H1 (cell line): ENCODE measurements at regions not wholly inside any gene's neighbourhood (a gene's known extent, or its start where the extent isn't known, plus 50 kb on each side); places are given as distances from the start of the nearest gene placed in this dataset.

Experiments used
- CTCF ChIA-PET: fragments of 300-600 bp; sonication (Branson Sonifier 250); formaldehyde crosslinking; loops from one replicate; lab custom pipeline; 2021; ENCODE audit not compliant: partially characterized antibody; lab: Charles Lee
- POLR2A ChIA-PET: fragments of 300-600 bp; sonication (Branson Sonifier 250); formaldehyde crosslinking; loops from one replicate; lab custom pipeline; 2021; ENCODE audit warnings: inconsistent platforms; ENCODE audit not compliant: partially characterized antibody; lab: Charles Lee
- DNase-seq, 2 experiments: peaks; one replicate each; pipeline versions ENCODE4 v3.0.0 to v3.0.0-alpha.2; 2010 to 2022; ENCODE audit warnings: low spot score in 2 of 2, low read depth in 1 of 2, mixed read lengths in 1 of 2
- FAIRE-seq: peaks from 2 replicates; lab custom pipeline; 2011; peaks lifted over from hg19 to GRCh38; lab: Jason Lieb, UNC
- H2AFZ ChIP-seq: 2 replicates; pipeline ENCODE4 v1.8.1; 2012; ENCODE audit warnings: low read length, inconsistent platforms
- H2AK5ac ChIP-seq: 2 replicates; pipeline ENCODE4 v1.6.1; 2013; ENCODE audit warnings: low read depth, low read length
- H2BK120ac ChIP-seq: replicated peaks from 2 replicates; pipeline ENCODE3; 2013; ENCODE audit warnings: low read depth, low read length, inconsistent platforms
- H2BK12ac ChIP-seq: 2 replicates; pipeline ENCODE4 v1.6.1; 2013; ENCODE audit warnings: low read depth, low read length
- H2BK15ac ChIP-seq: 2 replicates; pipeline ENCODE4 v1.6.1; 2013; ENCODE audit warnings: low read length
- H2BK20ac ChIP-seq: 2 replicates; pipeline ENCODE4 v1.6.1; 2013; ENCODE audit warnings: low read length
- H2BK5ac ChIP-seq: 2 replicates; pipeline ENCODE4 v1.6.1; 2013; ENCODE audit warnings: low read depth, low read length
- H3K14ac ChIP-seq: 2 replicates; pipeline ENCODE4 v1.6.1; 2013; ENCODE audit warnings: inconsistent platforms; ENCODE audit not compliant: insufficient read length
- H3K18ac ChIP-seq: 2 replicates; pipeline ENCODE4 v1.6.1; 2013; ENCODE audit warnings: low read length; ENCODE audit errors: extremely low read depth
- H3K23ac ChIP-seq: 2 replicates; pipeline ENCODE4 v1.6.1; 2013; ENCODE audit warnings: inconsistent platforms; ENCODE audit not compliant: insufficient read length
- H3K23me2 ChIP-seq: 2 replicates; pipeline ENCODE4 v1.6.1; 2013; ENCODE audit warnings: low read depth, low read length
- H3K27ac ChIP-seq: 2 replicates; pipeline ENCODE4 v1.6.1; 2011; ENCODE audit warnings: low read depth, low read length, inconsistent platforms
- H3K27me3 ChIP-seq, 4 experiments: replicated peaks in 1 of 4; 1 replicate in 1 of 4; 2 replicates in 3 of 4; pipeline versions ENCODE4 v1.6.1 to v1.8.1; 2011 to 2013; ENCODE audit warnings: low read length in 3 of 4, mild to moderate bottlenecking in 3 of 4, inconsistent platforms in 2 of 4, mixed read lengths in 2 of 4, moderate library complexity in 1 of 4; ENCODE audit not compliant: control insufficient read depth in 3 of 4, insufficient read depth in 3 of 4; ENCODE audit errors: extremely low read depth in 1 of 4
- H3K36me3 ChIP-seq, 4 experiments: 2 replicates each; pipeline versions ENCODE4 v1.6.1 to v1.8.1; 2011 to 2013; ENCODE audit warnings: mild to moderate bottlenecking in 4 of 4, low read length in 3 of 4, moderate library complexity in 2 of 4, control low read depth in 1 of 4, inconsistent platforms in 1 of 4; ENCODE audit not compliant: insufficient read depth in 4 of 4, control insufficient read depth in 2 of 4
- H3K4ac ChIP-seq: replicated peaks from 2 replicates; pipeline ENCODE3; 2013; ENCODE audit warnings: low read length, low read depth, mixed read lengths, inconsistent platforms; ENCODE audit not compliant: insufficient read length
- H3K4me1 ChIP-seq, 4 experiments: replicated peaks in 1 of 4; 1 replicate in 1 of 4; 2 replicates in 3 of 4; pipeline versions ENCODE4 v1.6.1 to v1.8.1; 2011 to 2013; ENCODE audit warnings: low read length in 3 of 4, inconsistent platforms in 2 of 4, mixed read lengths in 1 of 4; ENCODE audit not compliant: insufficient read depth in 4 of 4, control insufficient read depth in 3 of 4
- H3K4me2 ChIP-seq, 2 experiments: 2 replicates each; pipeline versions ENCODE4 v1.6.1 to v1.8.1; 2011 to 2013; ENCODE audit warnings: low read depth in 2 of 2, low read length in 2 of 2, control low read depth in 1 of 2, inconsistent platforms in 1 of 2, mild to moderate bottlenecking in 1 of 2; ENCODE audit not compliant: insufficient read depth in 1 of 2
- H3K4me3 ChIP-seq, 4 experiments: fragments of 200-600, 300-600 bp in 1 of 4; sonication (generic), shearing (Covaris generic), sonication (Bioruptor Twin) in 1 of 4; 2 replicates each; pipeline versions ENCODE4 v1.5.1 to v1.8.1; 2011 to 2016; ENCODE audit warnings: low read length in 4 of 4, low read depth in 3 of 4, control low read depth in 2 of 4, inconsistent platforms in 2 of 4, mild to moderate bottlenecking in 2 of 4, mixed read lengths in 1 of 4, moderate library complexity in 1 of 4; ENCODE audit not compliant: insufficient read depth in 2 of 4; ENCODE audit errors: extremely low read depth in 1 of 4
- H3K56ac ChIP-seq: replicated peaks from 2 replicates; pipeline ENCODE3; 2013; ENCODE audit warnings: low read depth, mild to moderate bottlenecking, mixed read lengths, low read length, inconsistent platforms; ENCODE audit not compliant: insufficient read length
- H3K79me1 ChIP-seq: 2 replicates; pipeline ENCODE4 v1.6.1; 2013; ENCODE audit warnings: low read depth, low read length, control low read depth
- H3K79me2 ChIP-seq, 2 experiments: 2 replicates each; pipeline versions ENCODE4 v1.6.1 to v1.8.1; 2012 to 2013; ENCODE audit warnings: low read length in 2 of 2, mild to moderate bottlenecking in 2 of 2, inconsistent platforms in 1 of 2; ENCODE audit not compliant: insufficient read depth in 2 of 2, control insufficient read depth in 1 of 2
- H3K9ac ChIP-seq, 4 experiments: replicated peaks in 1 of 4; 1 replicate in 1 of 4; 2 replicates in 3 of 4; pipeline versions ENCODE4 v1.6.1 to v1.8.1; 2011 to 2013; ENCODE audit warnings: low read depth in 3 of 4, low read length in 3 of 4, control low read depth in 2 of 4, mild to moderate bottlenecking in 2 of 4, moderate library complexity in 2 of 4, inconsistent platforms in 1 of 4; ENCODE audit errors: extremely low read depth in 1 of 4
- H3K9me3 ChIP-seq, 2 experiments: 2 replicates each; pipeline versions ENCODE4 v1.6.1 to v1.8.1; 2012 to 2013; ENCODE audit warnings: mild to moderate bottlenecking in 2 of 2, moderate library complexity in 2 of 2, control low read depth in 1 of 2, inconsistent platforms in 1 of 2, low read depth in 1 of 2, low read length in 1 of 2, mixed read lengths in 1 of 2; ENCODE audit not compliant: insufficient read depth in 2 of 2
- H4K20me1 ChIP-seq, 2 experiments: replicated peaks in 1 of 2; 2 replicates each; pipeline versions ENCODE3 to v1.8.1; 2011 to 2013; ENCODE audit warnings: inconsistent platforms in 2 of 2, low read length in 2 of 2, mild to moderate bottlenecking in 1 of 2; ENCODE audit not compliant: insufficient read depth in 2 of 2, control insufficient read depth in 1 of 2
- H4K5ac ChIP-seq: 2 replicates; pipeline ENCODE4 v1.6.1; 2013; ENCODE audit warnings: low read length, low read depth, mixed read lengths, inconsistent platforms; ENCODE audit not compliant: insufficient read length
- H4K8ac ChIP-seq: 2 replicates; pipeline ENCODE4 v1.8.0; 2013; ENCODE audit warnings: mild to moderate bottlenecking, moderate library complexity, low read length, inconsistent platforms; ENCODE audit not compliant: insufficient read depth; ENCODE audit errors: extremely low read depth
- H4K91ac ChIP-seq: replicated peaks from 2 replicates; pipeline ENCODE3; 2013; ENCODE audit warnings: low read length, mixed read lengths, inconsistent platforms; ENCODE audit not compliant: insufficient read length
- CREB1 ChIP-seq: IDR thresholded peaks from 2 replicates; pipeline ENCODE4 v1.6.1; 2012; ENCODE audit warnings: inconsistent platforms
- CTBP2 ChIP-seq: IDR thresholded peaks from 2 replicates; pipeline ENCODE4 v1.7.0; 2011; ENCODE audit warnings: borderline replicate concordance, mild to moderate bottlenecking, moderate library complexity, mixed read lengths, low read length; ENCODE audit not compliant: insufficient read depth, insufficient read length
- FOSL1 ChIP-seq: IDR thresholded peaks from 2 replicates; pipeline ENCODE4 v1.6.1; 2011; ENCODE audit warnings: mild to moderate bottlenecking, low read depth, low read length, moderate library complexity; ENCODE audit not compliant: insufficient read depth
- JUN ChIP-seq: IDR thresholded peaks from 2 replicates; pipeline ENCODE4 v1.6.1; 2011; ENCODE audit warnings: low read depth, mild to moderate bottlenecking, improper control_type of control experiment, low read length
- KDM4A ChIP-seq: IDR thresholded peaks from one replicate; pipeline ENCODE4 v1.7.1; 2012; ENCODE audit warnings: low read depth, mild to moderate bottlenecking, moderate library complexity, low read length, inconsistent platforms; ENCODE audit not compliant: severe bottlenecking
- NRF1 ChIP-seq: IDR thresholded peaks from 2 replicates; pipeline ENCODE4 v1.6.1; 2011; ENCODE audit warnings: mild to moderate bottlenecking, low read depth, low read length, improper control_type of control experiment
- POLR2AphosphoS5 ChIP-seq: IDR thresholded peaks from 2 replicates; pipeline ENCODE4 v1.6.1; 2011; ENCODE audit warnings: low read depth, low read length
- RFX5 ChIP-seq: IDR thresholded peaks from 2 replicates; pipeline ENCODE4 v1.6.1; 2011; ENCODE audit warnings: low read depth, low read length, improper control_type of control experiment, borderline replicate concordance
- RNF2 ChIP-seq: fragments of 200-900, 300-1000 bp; sonication (generic); IDR thresholded peaks from 2 replicates; pipeline ENCODE4 v1.7.1; 2016; ENCODE audit warnings: borderline replicate concordance, low read depth, mild to moderate bottlenecking, antibody characterized with exemption, low read length; ENCODE audit not compliant: poor library complexity, severe bottlenecking; ENCODE audit errors: missing control alignments
- RXRA ChIP-seq: IDR thresholded peaks from 2 replicates; pipeline ENCODE4 v1.6.1; 2011; ENCODE audit warnings: low read depth, mild to moderate bottlenecking, low read length, moderate library complexity; ENCODE audit not compliant: insufficient read depth
- SAP30 ChIP-seq: fragments of 300-600 bp; sonication (generic); IDR thresholded peaks from 2 replicates; pipeline ENCODE4 v1.7.1; 2012; ENCODE audit warnings: low read length, moderate library complexity, mild to moderate bottlenecking, inconsistent platforms; ENCODE audit not compliant: insufficient read depth, insufficient replicate concordance
- SIN3A ChIP-seq, 2 experiments: IDR thresholded peaks in 1 of 2; conservative IDR thresholded peaks in 1 of 2; 2 replicates each; pipeline ENCODE4 v1.6.1; 2011 to 2012; ENCODE audit warnings: low read length in 2 of 2, improper control_type of control experiment in 1 of 2, low read depth in 1 of 2, mild to moderate bottlenecking in 1 of 2
- SP1 ChIP-seq: IDR thresholded peaks from 2 replicates; pipeline ENCODE4 v1.6.1; 2011; ENCODE audit warnings: low read depth, low read length
- SP2 ChIP-seq: IDR thresholded peaks from 2 replicates; pipeline ENCODE4 v1.6.1; 2012; ENCODE audit warnings: mild to moderate bottlenecking, low read length, inconsistent platforms
- WGBS, 2 experiments: shearing (Covaris generic) in 1 of 2; methylation state at CpG; one replicate each; pipeline versions ENCODE4 v1.1.6 to v1.1.7; 2013 to 2015; ENCODE audit warnings: low lambda C conversion rate in 2 of 2, mixed read lengths in 2 of 2, inconsistent platforms in 1 of 2, low coverage in 1 of 2, missing lambda C conversion rate in 1 of 2; ENCODE audit not compliant: insufficient replicate concordance in 2 of 2, insufficient coverage in 1 of 2, insufficient read length in 1 of 2; ENCODE audit errors: extremely low coverage in 1 of 2, missing lambda C conversion rate in 1 of 2; 5-methylcytosine and 5-hydroxymethylcytosine counted together

DNA sequence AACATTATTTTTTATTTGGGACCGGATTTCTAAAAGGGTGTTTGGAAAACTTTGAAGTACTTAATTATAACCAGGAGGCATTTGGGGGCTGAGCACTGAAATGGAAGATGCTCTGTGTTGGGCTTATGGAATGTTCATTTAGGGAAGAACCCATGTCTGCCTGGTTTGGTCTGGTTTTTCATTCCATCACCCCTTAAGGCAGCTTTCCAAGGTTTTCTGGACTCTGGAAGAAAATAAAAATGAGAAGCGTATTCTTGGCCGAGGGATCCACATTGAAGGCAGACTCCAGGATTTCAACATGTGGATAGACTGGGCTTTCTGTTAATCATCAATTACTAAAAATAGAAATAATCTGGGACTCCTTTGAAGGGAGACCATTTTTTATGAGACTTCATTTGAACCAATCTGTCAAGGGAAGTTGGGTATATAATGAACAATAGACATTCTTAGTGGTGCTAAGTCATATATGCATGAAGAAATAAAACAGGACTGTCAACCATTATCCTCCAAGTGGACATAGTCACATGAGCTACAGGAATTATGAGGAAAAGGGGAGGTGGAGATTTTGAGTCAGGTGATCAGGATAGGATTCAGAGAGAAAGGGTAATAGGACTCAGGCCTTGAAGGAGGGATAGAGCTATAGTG is 270.5 kb upstream of the ADAMTS9 start:
- no peak overlapping the region for H2BK5ac ChIP-seq
- H2BK20ac ChIP-seq = no peak overlapping the region
- no peaks in the 10 kb centered on the region for H3K4me1 ChIP-seq
- H3K9me3 ChIP-seq = no peaks in the 10 kb centered on the region
- no peaks in the 10 kb centered on the region; a peak in 1 of 8 replicates for H3K36me3 ChIP-seq
- no peak overlapping the region for H3K4me2 ChIP-seq
- DNase-seq (no peak), FAIRE-seq (no peak)
- H4K8ac ChIP-seq = no peak overlapping the region
- no peak overlapping the region for H3K9ac ChIP-seq
- H3K4me3 ChIP-seq = no peak overlapping the region
- WGBS, 2 experiments = 87% methylated on average over 3 of the region's 3 CpGs; no CpG with 5 or more reads in 1 of the 2 experiments
- H3K27me3 ChIP-seq = no peaks in the 10 kb centered on the region
- no peak overlapping the region for H3K56ac ChIP-seq
- H3K4ac ChIP-seq = no peak overlapping the region
- H2AFZ ChIP-seq = no peak overlapping the region
- H3K18ac ChIP-seq = no peak overlapping the region
- no peak overlapping the region for H4K91ac ChIP-seq
- no peak overlapping the region for H3K27ac ChIP-seq
- H2BK120ac ChIP-seq = no peak overlapping the region
- no peaks in the 10 kb centered on the region for H3K79me1 ChIP-seq
- H3K79me2 ChIP-seq = no peaks in the 10 kb centered on the region
- no peak overlapping the region for H2AK5ac ChIP-seq
- H2BK15ac ChIP-seq = no peak overlapping the region
- H4K5ac ChIP-seq = no peak overlapping the region
- H3K23me2 ChIP-seq = no peaks in the 10 kb centered on the region
- ChIA-PET CTCF (interaction anchor here (0.7 to 1.5 kb wide), 2 partner anchors 15 to 37 kb away, joined by 3 read pairs; no protein-coding TSS in a partner anchor), POLR2A (no interaction called here)
- H4K20me1 ChIP-seq = no peaks in the 10 kb centered on the region
- no peak overlapping the region for H2BK12ac ChIP-seq
- H3K23ac ChIP-seq = no peak overlapping the region
- no peak overlapping the region for H3K14ac ChIP-seq
- no peak for TF ChIP-seq RXRA
- TF ChIP-seq SP2 = no peak
- TF ChIP-seq CTBP2 = no peak
- no peak for TF ChIP-seq RNF2
- no peak for TF ChIP-seq FOSL1
- no peak for TF ChIP-seq SAP30
- no peak for TF ChIP-seq SIN3A (conservative IDR thresholded peaks at IDR 0.05 in 1 of 2, IDR thresholded peaks at IDR 0.05 in 1 of 2; ENCODE audit: low read depth in 1 of 2, low read length in 2 of 2)
- no peak for TF ChIP-seq SP1
- TF ChIP-seq RFX5 = no peak
- no peak for TF ChIP-seq JUN
- no peak for TF ChIP-seq POLR2AphosphoS5
- no peak for TF ChIP-seq CREB1
- TF ChIP-seq NRF1 = no peak
- TF ChIP-seq KDM4A = no peak
